ENCODE measurements at regions not wholly inside any gene's neighbourhood (a gene's known extent, or its start where the extent isn't known, plus 50 kb on each side); places are given as distances from the start of the nearest gene placed in this dataset.

DNA sequence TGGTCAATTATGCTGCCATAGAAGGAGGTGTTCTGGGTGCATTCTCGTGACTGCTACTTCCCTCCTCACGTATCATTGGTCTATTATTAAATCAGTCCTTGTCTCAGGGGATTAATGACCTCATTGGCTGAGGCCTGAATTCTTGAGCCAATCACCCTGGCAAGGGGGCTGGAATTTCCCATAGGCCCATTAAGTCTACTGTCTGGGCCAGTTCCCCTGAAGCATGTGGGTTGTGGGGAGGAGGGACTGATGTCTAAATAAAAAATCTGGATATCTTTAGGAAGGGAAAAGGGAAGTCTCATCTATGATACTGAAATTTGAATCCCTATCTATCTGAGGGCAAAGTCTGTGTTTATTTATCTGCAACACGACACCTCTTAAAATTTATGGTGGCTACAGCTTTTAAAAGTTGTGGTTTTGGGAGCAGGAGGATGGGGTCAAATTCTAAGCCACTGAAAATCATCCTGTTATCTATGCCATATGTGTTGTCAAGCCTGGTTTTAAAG is 71.9 kb downstream of the DYRK2 start (continued):
- TF ChIP-seq, protein P1, sequence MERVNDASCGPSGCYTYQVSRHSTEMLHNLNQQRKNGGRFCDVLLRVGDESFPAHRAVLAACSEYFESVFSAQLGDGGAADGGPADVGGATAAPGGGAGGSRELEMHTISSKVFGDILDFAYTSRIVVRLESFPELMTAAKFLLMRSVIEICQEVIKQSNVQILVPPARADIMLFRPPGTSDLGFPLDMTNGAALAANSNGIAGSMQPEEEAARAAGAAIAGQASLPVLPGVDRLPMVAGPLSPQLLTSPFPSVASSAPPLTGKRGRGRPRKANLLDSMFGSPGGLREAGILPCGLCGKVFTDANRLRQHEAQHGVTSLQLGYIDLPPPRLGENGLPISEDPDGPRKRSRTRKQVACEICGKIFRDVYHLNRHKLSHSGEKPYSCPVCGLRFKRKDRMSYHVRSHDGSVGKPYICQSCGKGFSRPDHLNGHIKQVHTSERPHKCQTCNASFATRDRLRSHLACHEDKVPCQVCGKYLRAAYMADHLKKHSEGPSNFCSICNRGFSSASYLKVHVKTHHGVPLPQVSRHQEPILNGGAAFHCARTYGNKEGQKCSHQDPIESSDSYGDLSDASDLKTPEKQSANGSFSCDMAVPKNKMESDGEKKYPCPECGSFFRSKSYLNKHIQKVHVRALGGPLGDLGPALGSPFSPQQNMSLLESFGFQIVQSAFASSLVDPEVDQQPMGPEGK (tag by site-specific recombination; IDR thresholded peaks at IDR 0.05) = 0 out of 2 replicates have a peak, but pooled peaks have one; percentile 20
- TF ChIP-seq ZNF626 (tag by site-specific recombination; IDR thresholded peaks at IDR 0.05) (0 out of 2 replicates have a peak, but pooled peaks have one; percentile 12), KLF8 (tag by site-specific recombination; IDR thresholded peaks at IDR 0.05) (peak; percentile 34; the same call in 1 of the 2 replicates), ZNF501 (tag by site-specific recombination; IDR thresholded peaks at IDR 0.05) (no peak), MYNN (tag by site-specific recombination; IDR thresholded peaks at IDR 0.05; ENCODE audit: borderline replicate concordance) (no peak), OVOL3 (tag by site-specific recombination; IDR thresholded peaks at IDR 0.05) (0 out of 2 replicates have a peak, but pooled peaks have one; percentile 59), WT1 (tag by site-specific recombination; IDR thresholded peaks at IDR 0.05) (peak; percentile 86), IKZF3 (tag by site-specific recombination; IDR thresholded peaks at IDR 0.05) (0 out of 2 replicates have a peak, but pooled peaks have one; percentile 43), ZNF324 (tag by site-specific recombination; IDR thresholded peaks at IDR 0.05) (0 out of 2 replicates have a peak, but pooled peaks have one; percentile 20), ZNF677 (tag by site-specific recombination; IDR thresholded peaks at IDR 0.05) (no peak), ZEB2 (tag by site-specific recombination; IDR thresholded peaks at IDR 0.05) (0 out of 2 replicates have a peak, but pooled peaks have one; percentile 46), HOXD13 (CRISPR knock-in tag; IDR thresholded peaks at IDR 0.05; ENCODE audit: borderline replicate concordance) (0 out of 2 replicates have a peak, but pooled peaks have one; percentile 14), ZXDB (tag by site-specific recombination; IDR thresholded peaks at IDR 0.05) (peak; percentile 69; the same call in 1 of the 2 replicates), MZF1 (tag by site-specific recombination; IDR thresholded peaks at IDR 0.05; ENCODE audit: borderline replicate concordance) (peak; percentile 83), ZNF843 (tag by site-specific recombination; IDR thresholded peaks at IDR 0.05) (peak; percentile 94)
- TF ChIP-seq, protein P2, sequence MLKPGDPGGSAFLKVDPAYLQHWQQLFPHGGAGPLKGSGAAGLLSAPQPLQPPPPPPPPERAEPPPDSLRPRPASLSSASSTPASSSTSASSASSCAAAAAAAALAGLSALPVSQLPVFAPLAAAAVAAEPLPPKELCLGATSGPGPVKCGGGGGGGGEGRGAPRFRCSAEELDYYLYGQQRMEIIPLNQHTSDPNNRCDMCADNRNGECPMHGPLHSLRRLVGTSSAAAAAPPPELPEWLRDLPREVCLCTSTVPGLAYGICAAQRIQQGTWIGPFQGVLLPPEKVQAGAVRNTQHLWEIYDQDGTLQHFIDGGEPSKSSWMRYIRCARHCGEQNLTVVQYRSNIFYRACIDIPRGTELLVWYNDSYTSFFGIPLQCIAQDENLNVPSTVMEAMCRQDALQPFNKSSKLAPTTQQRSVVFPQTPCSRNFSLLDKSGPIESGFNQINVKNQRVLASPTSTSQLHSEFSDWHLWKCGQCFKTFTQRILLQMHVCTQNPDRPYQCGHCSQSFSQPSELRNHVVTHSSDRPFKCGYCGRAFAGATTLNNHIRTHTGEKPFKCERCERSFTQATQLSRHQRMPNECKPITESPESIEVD (tag by site-specific recombination; IDR thresholded peaks at IDR 0.05) = peak; percentile 23; the same call in 1 of the 2 replicates
- TF ChIP-seq, protein P3, sequence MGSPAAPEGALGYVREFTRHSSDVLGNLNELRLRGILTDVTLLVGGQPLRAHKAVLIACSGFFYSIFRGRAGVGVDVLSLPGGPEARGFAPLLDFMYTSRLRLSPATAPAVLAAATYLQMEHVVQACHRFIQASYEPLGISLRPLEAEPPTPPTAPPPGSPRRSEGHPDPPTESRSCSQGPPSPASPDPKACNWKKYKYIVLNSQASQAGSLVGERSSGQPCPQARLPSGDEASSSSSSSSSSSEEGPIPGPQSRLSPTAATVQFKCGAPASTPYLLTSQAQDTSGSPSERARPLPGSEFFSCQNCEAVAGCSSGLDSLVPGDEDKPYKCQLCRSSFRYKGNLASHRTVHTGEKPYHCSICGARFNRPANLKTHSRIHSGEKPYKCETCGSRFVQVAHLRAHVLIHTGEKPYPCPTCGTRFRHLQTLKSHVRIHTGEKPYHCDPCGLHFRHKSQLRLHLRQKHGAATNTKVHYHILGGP (tag by site-specific recombination; IDR thresholded peaks at IDR 0.05) = peak; percentile 51

DNA sequence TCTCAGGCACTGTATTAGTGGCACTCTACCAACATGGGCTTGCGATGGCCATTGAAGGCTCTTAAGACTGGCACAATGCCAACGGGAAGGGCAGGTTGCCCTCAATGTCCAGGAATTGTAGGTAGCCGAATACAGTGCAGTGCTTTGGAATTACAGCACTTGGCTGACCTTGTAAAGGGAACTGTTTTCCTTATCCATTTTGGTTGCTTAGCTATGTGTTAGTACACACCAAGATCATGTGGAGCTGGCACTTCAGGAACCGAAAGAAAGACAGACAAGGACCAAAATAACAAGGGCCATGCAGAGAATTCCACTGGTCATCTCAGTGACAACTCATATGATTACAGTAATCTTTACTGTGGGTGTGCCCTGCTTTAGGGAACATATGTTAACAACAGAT is 72.7 kb downstream of the DYRK2 start:
- ChIA-PET POLR2A (interaction anchor here (1.1 to 1.2 kb wide), 2 partner anchors 9 to 73 kb away, joined by 3 read pairs; partner anchors contain the start of gene DYRK2), CTCF (interaction anchor here (0.6 kb wide), 1 partner anchor 14 kb away, joined by 3 read pairs; no protein-coding TSS in a partner anchor)
- Histone ChIP-seq H3K4me1 (ENCODE audit: control insufficient read depth, insufficient read depth, low read length) (peaks cover 14% of the 10 kb centered on the region), H3K36me3 (ENCODE audit: control insufficient read depth in 2 of 2, insufficient read depth in 1 of 2, low read length in 2 of 2) (no peaks in the 10 kb centered on the region), H3K27ac (ENCODE audit: extremely low read depth, low read depth, low read length) (no peak overlapping the region; the same call in 1 of the 2 replicates), H3K4me3 (ENCODE audit: low read depth, low read length) (no peak overlapping the region), H3K9me3 (ENCODE audit: control insufficient read depth, insufficient read depth, low read depth, low read length) (no peaks in the 10 kb centered on the region)
- TF ChIP-seq ZNF248 (tag by site-specific recombination; IDR thresholded peaks at IDR 0.05) (no peak), ZNF558 (tag by site-specific recombination; IDR thresholded peaks at IDR 0.05) (no peak), GLI4 (tag by site-specific recombination; IDR thresholded peaks at IDR 0.05) (no peak)
- TF ChIP-seq, protein P3 (tag by site-specific recombination; IDR thresholded peaks at IDR 0.05) = no peak
- TF ChIP-seq, protein P4, sequence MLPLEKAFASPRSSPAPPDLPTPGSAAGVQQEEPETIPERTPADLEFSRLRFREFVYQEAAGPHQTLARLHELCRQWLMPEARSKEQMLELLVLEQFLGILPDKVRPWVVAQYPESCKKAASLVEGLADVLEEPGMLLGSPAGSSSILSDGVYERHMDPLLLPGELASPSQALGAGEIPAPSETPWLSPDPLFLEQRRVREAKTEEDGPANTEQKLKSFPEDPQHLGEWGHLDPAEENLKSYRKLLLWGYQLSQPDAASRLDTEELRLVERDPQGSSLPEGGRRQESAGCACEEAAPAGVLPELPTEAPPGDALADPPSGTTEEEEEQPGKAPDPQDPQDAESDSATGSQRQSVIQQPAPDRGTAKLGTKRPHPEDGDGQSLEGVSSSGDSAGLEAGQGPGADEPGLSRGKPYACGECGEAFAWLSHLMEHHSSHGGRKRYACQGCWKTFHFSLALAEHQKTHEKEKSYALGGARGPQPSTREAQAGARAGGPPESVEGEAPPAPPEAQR (tag by site-specific recombination; IDR thresholded peaks at IDR 0.05) = no peak
- TF ChIP-seq, protein P5, sequence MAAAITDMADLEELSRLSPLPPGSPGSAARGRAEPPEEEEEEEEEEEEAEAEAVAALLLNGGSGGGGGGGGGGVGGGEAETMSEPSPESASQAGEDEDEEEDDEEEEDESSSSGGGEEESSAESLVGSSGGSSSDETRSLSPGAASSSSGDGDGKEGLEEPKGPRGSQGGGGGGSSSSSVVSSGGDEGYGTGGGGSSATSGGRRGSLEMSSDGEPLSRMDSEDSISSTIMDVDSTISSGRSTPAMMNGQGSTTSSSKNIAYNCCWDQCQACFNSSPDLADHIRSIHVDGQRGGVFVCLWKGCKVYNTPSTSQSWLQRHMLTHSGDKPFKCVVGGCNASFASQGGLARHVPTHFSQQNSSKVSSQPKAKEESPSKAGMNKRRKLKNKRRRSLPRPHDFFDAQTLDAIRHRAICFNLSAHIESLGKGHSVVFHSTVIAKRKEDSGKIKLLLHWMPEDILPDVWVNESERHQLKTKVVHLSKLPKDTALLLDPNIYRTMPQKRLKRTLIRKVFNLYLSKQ (tag by site-specific recombination; IDR thresholded peaks at IDR 0.05; ENCODE audit: borderline replicate concordance) = no peak
- TF ChIP-seq, protein P6, sequence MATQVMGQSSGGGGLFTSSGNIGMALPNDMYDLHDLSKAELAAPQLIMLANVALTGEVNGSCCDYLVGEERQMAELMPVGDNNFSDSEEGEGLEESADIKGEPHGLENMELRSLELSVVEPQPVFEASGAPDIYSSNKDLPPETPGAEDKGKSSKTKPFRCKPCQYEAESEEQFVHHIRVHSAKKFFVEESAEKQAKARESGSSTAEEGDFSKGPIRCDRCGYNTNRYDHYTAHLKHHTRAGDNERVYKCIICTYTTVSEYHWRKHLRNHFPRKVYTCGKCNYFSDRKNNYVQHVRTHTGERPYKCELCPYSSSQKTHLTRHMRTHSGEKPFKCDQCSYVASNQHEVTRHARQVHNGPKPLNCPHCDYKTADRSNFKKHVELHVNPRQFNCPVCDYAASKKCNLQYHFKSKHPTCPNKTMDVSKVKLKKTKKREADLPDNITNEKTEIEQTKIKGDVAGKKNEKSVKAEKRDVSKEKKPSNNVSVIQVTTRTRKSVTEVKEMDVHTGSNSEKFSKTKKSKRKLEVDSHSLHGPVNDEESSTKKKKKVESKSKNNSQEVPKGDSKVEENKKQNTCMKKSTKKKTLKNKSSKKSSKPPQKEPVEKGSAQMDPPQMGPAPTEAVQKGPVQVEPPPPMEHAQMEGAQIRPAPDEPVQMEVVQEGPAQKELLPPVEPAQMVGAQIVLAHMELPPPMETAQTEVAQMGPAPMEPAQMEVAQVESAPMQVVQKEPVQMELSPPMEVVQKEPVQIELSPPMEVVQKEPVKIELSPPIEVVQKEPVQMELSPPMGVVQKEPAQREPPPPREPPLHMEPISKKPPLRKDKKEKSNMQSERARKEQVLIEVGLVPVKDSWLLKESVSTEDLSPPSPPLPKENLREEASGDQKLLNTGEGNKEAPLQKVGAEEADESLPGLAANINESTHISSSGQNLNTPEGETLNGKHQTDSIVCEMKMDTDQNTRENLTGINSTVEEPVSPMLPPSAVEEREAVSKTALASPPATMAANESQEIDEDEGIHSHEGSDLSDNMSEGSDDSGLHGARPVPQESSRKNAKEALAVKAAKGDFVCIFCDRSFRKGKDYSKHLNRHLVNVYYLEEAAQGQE (tag by site-specific recombination; IDR thresholded peaks at IDR 0.05) = no peak

Data from HEK293 (cell line).